ENCODE measurements at regions not wholly inside any gene's neighbourhood (a gene's known extent, or its start where the extent isn't known, plus 50 kb on each side); places are given as distances from the start of the nearest gene placed in this dataset.

GRCh38 chr4:107318078-107318477 is 282.0 kb upstream of the DKK2 start:
- DNase-seq (ENCODE audit: low spot score), result no peak

- no peak for DNase-seq (ENCODE audit: low spot score)
Observed at GRCh38 chr4:107317611-107318010, 281.5 kb upstream of the DKK2 start.

GRCh38 chr4:107315584-107315983 is 279.5 kb upstream of the DKK2 start:
- no peak for DNase-seq (ENCODE audit: low spot score)

GRCh38 chr4:107314156-107314555 is 278.0 kb upstream of the DKK2 start:
- no peak for DNase-seq (ENCODE audit: low spot score)

- DNase-seq (ENCODE audit: low spot score), result no peak
Observed at GRCh38 chr4:107312366-107312765, 276.3 kb upstream of the DKK2 start.

GRCh38 chr4:107304699-107305286 is 268.7 kb upstream of the DKK2 start:
- no peak for DNase-seq (ENCODE audit: low spot score)

- DNase-seq (ENCODE audit: low spot score), result no peak
Observed at GRCh38 chr4:107299646-107300045, 263.5 kb upstream of the DKK2 start.

- no peak for DNase-seq (ENCODE audit: low spot score)
Observed at GRCh38 chr4:107292979-107293378, 256.9 kb upstream of the DKK2 start.

- DNase-seq (ENCODE audit: low spot score), result peak; percentile 91
Observed at GRCh38 chr4:107283587-107284559, 247.8 kb upstream of the DKK2 start.

- peak; percentile 56 for DNase-seq (ENCODE audit: low spot score)
Observed at GRCh38 chr4:107279733-107280132, 243.6 kb upstream of the DKK2 start.

- DNase-seq (ENCODE audit: low spot score), result peak; percentile 77
Observed at GRCh38 chr4:107278791-107279483, 242.8 kb upstream of the DKK2 start.

GRCh38 chr4:107276052-107276451 is 239.9 kb upstream of the DKK2 start:
- peak; percentile 44 for DNase-seq (ENCODE audit: low spot score)

GRCh38 chr4:107275225-107275624 is 239.1 kb upstream of the DKK2 start:
- DNase-seq (ENCODE audit: low spot score), result peak; percentile 73

GRCh38 chr4:107270614-107271013 is 234.5 kb upstream of the DKK2 start:
- no peak for DNase-seq (ENCODE audit: low spot score)

GRCh38 chr4:107269175-107269574 is 233.1 kb upstream of the DKK2 start:
- no peak for DNase-seq (ENCODE audit: low spot score)

- no peak for DNase-seq (ENCODE audit: low spot score)
Observed at GRCh38 chr4:107265859-107266258, 229.7 kb upstream of the DKK2 start.

- DNase-seq (ENCODE audit: low spot score), result no peak
Observed at GRCh38 chr4:107261241-107261874, 225.2 kb upstream of the DKK2 start.

- no peak for DNase-seq (ENCODE audit: low spot score)
Observed at GRCh38 chr4:107258359-107258758, 222.2 kb upstream of the DKK2 start.

GRCh38 chr4:107255596-107255995 is 219.5 kb upstream of the DKK2 start:
- no peak for DNase-seq (ENCODE audit: low spot score)

- DNase-seq (ENCODE audit: low spot score), result no peak
Observed at GRCh38 chr4:107255114-107255513, 219.0 kb upstream of the DKK2 start.

- DNase-seq (ENCODE audit: low spot score), result no peak
Observed at GRCh38 chr4:107253579-107254068, 217.5 kb upstream of the DKK2 start.

GRCh38 chr4:107253090-107253489 is 217.0 kb upstream of the DKK2 start:
- DNase-seq (ENCODE audit: low spot score), result no peak

Data from umbilical cord (tissue), 1 donor.